Prostate gland (tissue), 2 donors: ENCODE measurements at regions not wholly inside any gene's neighbourhood (a gene's known extent, or its start where the extent isn't known, plus 50 kb on each side); places are given as distances from the start of the nearest gene placed in this dataset.

Source experiments
- DNase-seq: peaks from one replicate; pipeline ENCODE4 v3.0.0-alpha.2; 2019; ENCODE audit warnings: low spot score
- H3K27ac ChIP-seq, 2 donors: fragments of 200-600 bp; sonication (generic); 2 replicates each; pipeline ENCODE4 v1.5.1; 2017 to 2019
- H3K27me3 ChIP-seq: fragments of 200-600 bp; sonication (generic); replicated peaks from 2 replicates; pipeline ENCODE4 v1.5.1; 2019; ENCODE audit not compliant: insufficient read depth
- H3K36me3 ChIP-seq, 2 donors: fragments of 200-600 bp; sonication (generic); 1 replicate in 1 of 2; 2 replicates in 1 of 2; pipeline versions ENCODE4 v1.5.1 to v1.8.1; 2017 to 2019
- H3K4me1 ChIP-seq: fragments of 200-600 bp; sonication (generic); replicated peaks from 2 replicates; pipeline ENCODE4 v1.5.1; 2019
- H3K4me3 ChIP-seq, 2 donors: fragments of 200-600 bp; sonication (generic); 2 replicates each; pipeline ENCODE4 v1.5.1; 2017 to 2019
- H3K9me3 ChIP-seq: fragments of 200-600 bp; sonication (generic); 2 replicates; pipeline ENCODE4 v1.5.1; 2017
- CTCF ChIP-seq, 4 experiments: fragments of 200-600 bp in 2 of 4; fragments of 450-650 bp in 2 of 4; sonication (generic) in 2 of 4; IDR thresholded peaks; 1 replicate in 3 of 4; 2 replicates in 1 of 4; pipeline ENCODE4 v1.5.1; 2016 to 2019; ENCODE audit warnings: antibody characterized with exemption in 4 of 4, mild to moderate bottlenecking in 2 of 4, moderate library complexity in 2 of 4
- POLR2A ChIP-seq: fragments of 450-650 bp; IDR thresholded peaks from one replicate; pipeline ENCODE4 v1.6.1; 2016; ENCODE audit warnings: antibody characterized with exemption, mild to moderate bottlenecking
- POLR2AphosphoS5 ChIP-seq: sonication (generic); formaldehyde crosslinking; IDR thresholded peaks from one replicate; pipeline ENCODE4 v1.6.1; 2017; ENCODE audit warnings: antibody characterized with exemption
- WGBS: methylation state at CpG from one replicate; pipeline ENCODE4 v1.1.5; 2018; 5-methylcytosine and 5-hydroxymethylcytosine counted together
- intact Hi-C: fragments of 100-400 bp; cut with DNase I; formaldehyde crosslinking; loops from one replicate; pipeline ENCODE4 v1.14.2; 2022

GRCh38 chr11:10935015-10935559, 77.2 kb upstream of the ZBED5 start:
- Histone ChIP-seq H3K9me3 (no peaks in the 10 kb centered on the region), H3K36me3 (no peaks in the 10 kb centered on the region), H3K4me1 (no peaks in the 10 kb centered on the region), H3K27me3 (no peaks in the 10 kb centered on the region), H3K27ac (no peak overlapping the region), H3K4me3 (no peak overlapping the region)
- DNase-seq = no peak
- intact Hi-C loops = loop anchor here (2.0 kb wide), 1 partner anchor 86 kb away; no protein-coding TSS in a partner anchor
- no peak for TF ChIP-seq CTCF (IDR thresholded peaks at IDR 0.05)
- WGBS = 65% methylated on average over 7 of the region's 7 CpGs

GRCh38 chr11:10934293-10934860, 76.5 kb upstream of the ZBED5 start:
- WGBS = 2% methylated on average over 9 of the region's 9 CpGs
- TF ChIP-seq POLR2AphosphoS5 = no peak
- TF ChIP-seq CTCF (IDR thresholded peaks at IDR 0.05) = no peak
- no peak for TF ChIP-seq POLR2A
- Histone ChIP-seq H3K27me3 (no peaks in the 10 kb centered on the region), H3K9me3 (no peaks in the 10 kb centered on the region), H3K4me3 (peak overlapping the region; percentile 19 to 34), H3K27ac (peak overlapping the region; percentile 81 to 84), H3K36me3 (no peaks in the 10 kb centered on the region), H3K4me1 (no peaks in the 10 kb centered on the region)
- intact Hi-C loops = loop anchor here (2.0 to 5.0 kb wide), 3 partner anchors 77 to 853 kb away; partner anchors contain the start of gene ZBED5
- peak; percentile 28 for DNase-seq

- Histone ChIP-seq H3K9me3 (no peaks in the 10 kb centered on the region), H3K36me3 (no peaks in the 10 kb centered on the region), H3K27me3 (no peaks in the 10 kb centered on the region), H3K4me1 (no peaks in the 10 kb centered on the region), H3K4me3 (peak overlapping the region; percentile 19 to 34), H3K27ac (peak overlapping the region; percentile 81 to 84)
- DNase-seq = peak; percentile 91
- TF ChIP-seq POLR2A (peak; percentile 32), CTCF (IDR thresholded peaks at IDR 0.05) (peak; percentile 88 to 98 (median 96)), POLR2AphosphoS5 (peak; percentile 88)
- intact Hi-C loops = loop anchor here (2.0 to 5.0 kb wide), 3 partner anchors 76 to 854 kb away; partner anchors contain the start of gene ZBED5
- whole genome bisulfite sequencing = 6% methylated on average over 20 of the region's 20 CpGs
These were observed 75.8 kb upstream of the ZBED5 start for GRCh38 chr11:10933455-10934292.

- Histone ChIP-seq H3K27ac (no peak overlapping the region), H3K9me3 (no peaks in the 10 kb centered on the region), H3K36me3 (no peaks in the 10 kb centered on the region), H3K27me3 (no peaks in the 10 kb centered on the region), H3K4me1 (no peaks in the 10 kb centered on the region), H3K4me3 (no peak overlapping the region)
- DNase-seq = no peak
- intact Hi-C loops = loop anchor here (5.0 kb wide), 2 partner anchors 76 to 854 kb away; partner anchors contain the start of gene ZBED5
- TF ChIP-seq POLR2AphosphoS5 = no peak
- TF ChIP-seq POLR2A = no peak
- TF ChIP-seq CTCF (IDR thresholded peaks at IDR 0.05) = no peak
- 86% methylated on average over 5 of the region's 5 CpGs for WGBS
These were observed 75.1 kb upstream of the ZBED5 start for GRCh38 chr11:10932976-10933375.
